DOHH2 (cell line): ENCODE measurements at regions not wholly inside any gene's neighbourhood (a gene's known extent, or its start where the extent isn't known, plus 50 kb on each side); places are given as distances from the start of the nearest gene placed in this dataset.

Experiments used
- EZH2phosphoT487 ChIP-seq: fragments of 200-600 bp; sonication (generic); IDR thresholded peaks from 2 replicates; pipeline ENCODE4 v1.6.1; 2017; ENCODE audit warnings: borderline replicate concordance, mild to moderate bottlenecking, antibody characterized with exemption, low read length, moderate library complexity, mixed read lengths
- TF ChIP-seq, protein P1 (sequence below): fragments of 200-600 bp; sonication (generic); IDR thresholded peaks from one replicate; pipeline ENCODE4 v1.5.1; 2014; ENCODE audit warnings: antibody characterized with exemption, mild to moderate bottlenecking, low read depth, low read length; ENCODE audit not compliant: poor library complexity, severe bottlenecking

DNA sequence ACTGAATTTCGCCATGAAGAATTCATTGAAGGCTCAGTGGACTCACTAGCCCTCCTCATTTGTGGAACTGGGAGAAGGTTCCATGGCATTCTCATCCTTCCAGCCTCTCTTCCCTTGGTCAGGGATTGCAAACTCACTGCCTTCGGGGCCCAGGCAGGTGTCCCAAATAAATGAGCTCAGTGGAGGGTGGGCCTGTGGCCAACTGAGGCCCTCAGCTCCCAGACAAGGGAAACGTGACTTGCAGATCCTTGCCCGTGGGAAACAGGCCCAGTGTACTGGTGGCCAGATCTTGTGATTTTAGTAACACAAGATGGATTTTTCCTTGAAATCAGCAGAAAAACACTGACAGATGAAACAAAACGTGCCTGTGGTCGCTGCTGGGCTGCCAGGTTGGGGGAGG, 168.7 kb upstream of the CTBP2 start:
- TF ChIP-seq, protein P1, sequence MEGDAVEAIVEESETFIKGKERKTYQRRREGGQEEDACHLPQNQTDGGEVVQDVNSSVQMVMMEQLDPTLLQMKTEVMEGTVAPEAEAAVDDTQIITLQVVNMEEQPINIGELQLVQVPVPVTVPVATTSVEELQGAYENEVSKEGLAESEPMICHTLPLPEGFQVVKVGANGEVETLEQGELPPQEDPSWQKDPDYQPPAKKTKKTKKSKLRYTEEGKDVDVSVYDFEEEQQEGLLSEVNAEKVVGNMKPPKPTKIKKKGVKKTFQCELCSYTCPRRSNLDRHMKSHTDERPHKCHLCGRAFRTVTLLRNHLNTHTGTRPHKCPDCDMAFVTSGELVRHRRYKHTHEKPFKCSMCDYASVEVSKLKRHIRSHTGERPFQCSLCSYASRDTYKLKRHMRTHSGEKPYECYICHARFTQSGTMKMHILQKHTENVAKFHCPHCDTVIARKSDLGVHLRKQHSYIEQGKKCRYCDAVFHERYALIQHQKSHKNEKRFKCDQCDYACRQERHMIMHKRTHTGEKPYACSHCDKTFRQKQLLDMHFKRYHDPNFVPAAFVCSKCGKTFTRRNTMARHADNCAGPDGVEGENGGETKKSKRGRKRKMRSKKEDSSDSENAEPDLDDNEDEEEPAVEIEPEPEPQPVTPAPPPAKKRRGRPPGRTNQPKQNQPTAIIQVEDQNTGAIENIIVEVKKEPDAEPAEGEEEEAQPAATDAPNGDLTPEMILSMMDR, result no peak
- no peak for TF ChIP-seq EZH2phosphoT487
